ENCODE measurements at regions not wholly inside any gene's neighbourhood (a gene's known extent, or its start where the extent isn't known, plus 50 kb on each side); places are given as distances from the start of the nearest gene placed in this dataset.
"Not testable (repeated sequence)": the region's sequence is repeated elsewhere in the genome, so short reads cannot be mapped to it uniquely, and the experiment has no call there.

DNA sequence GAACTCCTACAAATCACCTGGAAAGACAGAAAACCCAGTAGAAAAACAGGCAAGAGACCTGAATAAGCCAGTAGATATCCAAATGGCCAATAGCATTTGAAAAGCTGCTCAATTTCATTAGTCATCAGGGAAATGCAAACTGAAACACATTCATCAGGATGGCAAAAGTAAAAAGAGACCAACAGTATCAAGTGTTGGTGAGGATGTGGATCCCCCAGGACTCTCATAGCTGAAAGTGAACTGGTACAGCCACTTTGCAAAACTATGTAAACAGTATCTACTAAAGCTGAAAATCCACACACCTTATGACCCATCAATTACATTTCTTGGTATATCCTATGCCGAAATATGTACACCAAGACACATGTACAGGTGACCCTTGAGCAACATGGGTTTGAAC lies 180.4 kb upstream of the IRF2BP2 start:
- intact Hi-C loops (cut with micrococcal nuclease); H3K4me3 Mint-ChIP-seq; CTCF ChIA-PET; H3K36me3 Mint-ChIP-seq (ENCODE audit: low read depth); ATAC-seq; H3K4me1 Mint-ChIP-seq (ENCODE audit: low read depth); H3K27me3 Mint-ChIP-seq; POLR2A ChIA-PET; H3K27ac Mint-ChIP-seq; DNase-seq; H3K9me3 Mint-ChIP-seq: not testable (repeated sequence)

DNA sequence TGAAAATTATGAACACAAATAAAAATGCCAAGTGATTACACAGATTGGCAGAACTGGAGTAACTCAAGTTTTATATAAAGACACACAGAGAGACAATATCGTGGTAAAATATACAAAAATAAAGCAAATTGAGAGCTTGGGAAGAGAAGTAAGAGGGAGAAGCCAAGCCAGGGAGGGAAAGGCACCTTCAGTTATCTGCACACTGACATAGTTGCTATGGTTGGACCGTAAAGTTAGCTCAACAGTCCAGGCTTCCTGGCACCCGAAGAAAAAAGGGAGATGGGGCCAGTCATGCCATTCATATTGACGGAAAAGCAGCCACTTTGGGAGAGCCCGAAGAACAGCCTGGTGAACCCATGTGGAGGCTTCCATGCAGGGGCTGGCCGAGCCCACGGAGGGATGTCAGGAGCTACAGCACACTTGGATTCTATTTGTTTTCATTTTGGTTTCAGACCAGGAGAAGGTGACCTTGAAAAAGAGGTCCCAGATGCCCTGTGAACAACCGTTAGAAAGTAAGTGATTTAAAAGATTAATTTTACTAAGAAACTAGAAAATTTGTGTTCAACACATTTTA lies 177.1 kb upstream of the IRF2BP2 start:
- H3K9me3 Mint-ChIP-seq; H3K4me3 Mint-ChIP-seq; CTCF ChIA-PET; DNase-seq; H3K27ac Mint-ChIP-seq; intact Hi-C loops (cut with micrococcal nuclease); ATAC-seq; POLR2A ChIA-PET; H3K36me3 Mint-ChIP-seq (ENCODE audit: low read depth); H3K4me1 Mint-ChIP-seq (ENCODE audit: low read depth); H3K27me3 Mint-ChIP-seq: not testable (repeated sequence)

DNA sequence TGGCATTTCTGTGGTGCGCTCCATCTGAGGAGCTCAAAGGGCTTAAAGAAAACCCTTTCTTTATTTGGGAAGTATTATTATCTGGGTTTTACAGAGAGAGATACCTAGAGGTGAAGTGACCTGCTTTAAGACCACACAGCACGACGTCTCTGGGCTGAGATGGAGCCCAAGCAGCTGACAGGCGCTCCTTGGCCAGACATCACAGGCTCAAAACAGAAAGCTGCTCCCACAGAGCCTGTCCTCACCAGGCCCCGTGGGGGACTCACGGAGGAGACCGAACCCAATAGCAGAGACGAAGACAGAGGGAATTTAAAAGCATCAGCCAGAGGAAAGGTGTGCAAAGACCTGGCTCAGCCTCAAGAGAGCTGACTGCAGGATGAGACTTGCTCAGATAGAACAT lies 175.9 kb upstream of the IRF2BP2 start:
- DNase-seq; H3K9me3 Mint-ChIP-seq; H3K4me1 Mint-ChIP-seq (ENCODE audit: low read depth); H3K4me3 Mint-ChIP-seq; CTCF ChIA-PET; intact Hi-C loops (cut with micrococcal nuclease); POLR2A ChIA-PET; H3K27ac Mint-ChIP-seq; H3K27me3 Mint-ChIP-seq; H3K36me3 Mint-ChIP-seq (ENCODE audit: low read depth); ATAC-seq: not testable (repeated sequence)

DNA sequence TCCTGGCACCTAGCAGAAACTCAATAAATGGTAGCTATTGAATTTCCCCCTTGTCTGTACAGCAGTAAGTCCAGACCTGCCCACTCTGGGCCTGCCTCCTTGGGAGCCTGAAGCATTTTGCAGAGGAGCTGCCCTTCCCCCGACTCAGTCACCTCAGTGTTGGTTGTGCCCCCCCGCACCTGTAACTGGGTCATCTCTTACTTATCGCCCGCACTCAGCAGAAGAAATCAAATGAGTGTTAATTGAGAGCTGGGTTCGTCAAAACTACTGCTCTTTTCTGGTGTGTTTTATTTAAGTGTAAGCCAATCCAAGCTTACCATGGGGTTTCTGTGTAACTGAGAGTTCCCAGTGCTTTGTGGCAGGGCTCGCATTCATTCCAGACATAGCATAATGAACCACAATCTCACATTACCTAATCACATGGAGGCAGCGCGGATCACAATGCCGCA lies 175.5 kb upstream of the IRF2BP2 start:
- DNase-seq, POLR2A ChIA-PET, H3K9me3 Mint-ChIP-seq: not testable (repeated sequence)

DNA sequence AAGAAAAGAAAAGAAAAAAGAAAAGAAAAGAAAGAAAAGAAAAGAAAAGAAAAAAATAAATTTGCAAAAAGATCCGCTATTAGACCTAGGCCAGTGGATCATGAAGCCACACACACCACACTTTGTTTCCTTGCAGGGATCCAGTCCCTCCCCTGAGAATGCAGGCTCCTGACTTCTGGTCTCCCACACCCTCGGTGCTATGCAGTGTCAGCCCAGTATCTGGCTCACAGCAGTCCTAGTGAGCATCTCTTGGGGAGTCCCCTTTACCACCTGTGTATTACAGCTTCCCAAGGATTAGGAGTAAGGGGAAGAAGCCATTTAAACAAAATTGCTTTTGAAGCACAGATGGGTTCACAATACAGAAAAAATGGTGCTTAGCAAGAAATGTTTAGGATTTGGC lies 174.1 kb upstream of the IRF2BP2 start:
- H3K4me3 Mint-ChIP-seq, ATAC-seq: not testable (repeated sequence)

More for the DNA sequence above, 175.5 kb upstream of the IRF2BP2 start:
- intact Hi-C loops (cut with micrococcal nuclease); H3K4me3 Mint-ChIP-seq; ATAC-seq; H3K4me1 Mint-ChIP-seq (ENCODE audit: low read depth); H3K36me3 Mint-ChIP-seq (ENCODE audit: low read depth); CTCF ChIA-PET; H3K27ac Mint-ChIP-seq; H3K27me3 Mint-ChIP-seq: not testable (repeated sequence)

DNA sequence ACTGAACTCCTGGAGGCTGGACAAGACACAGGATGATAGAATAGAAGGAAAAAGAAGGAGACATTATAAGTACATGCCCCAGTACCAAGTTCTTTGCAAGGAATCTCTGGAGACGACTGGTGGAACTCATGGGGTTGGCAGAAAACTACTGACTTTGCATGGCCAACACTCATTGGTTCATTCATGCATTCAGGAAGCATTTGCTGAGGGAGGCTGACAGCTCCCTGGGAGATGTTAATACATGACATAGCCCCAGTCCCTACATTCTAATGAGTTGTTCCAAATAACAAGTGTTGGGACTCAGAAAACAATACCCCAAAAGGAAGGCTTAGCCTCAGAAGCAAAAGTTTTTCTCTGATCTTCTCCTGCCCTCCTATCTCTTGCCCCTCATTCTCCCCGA lies 172.8 kb upstream of the IRF2BP2 start:
- H3K36me3 Mint-ChIP-seq (ENCODE audit: low read depth) = no peaks in the 10 kb centered on the region
- ATAC-seq = no peak
- no peak overlapping the region for H3K4me3 Mint-ChIP-seq
- H3K27me3 Mint-ChIP-seq = no peaks in the 10 kb centered on the region
- intact Hi-C loops (cut with micrococcal nuclease) = no loop called here
- ChIA-PET POLR2A (no interaction called here), CTCF (no interaction called here)
- no peaks in the 10 kb centered on the region for H3K9me3 Mint-ChIP-seq
- H3K27ac Mint-ChIP-seq = no peak overlapping the region
- TF ChIP-seq, protein P1, sequence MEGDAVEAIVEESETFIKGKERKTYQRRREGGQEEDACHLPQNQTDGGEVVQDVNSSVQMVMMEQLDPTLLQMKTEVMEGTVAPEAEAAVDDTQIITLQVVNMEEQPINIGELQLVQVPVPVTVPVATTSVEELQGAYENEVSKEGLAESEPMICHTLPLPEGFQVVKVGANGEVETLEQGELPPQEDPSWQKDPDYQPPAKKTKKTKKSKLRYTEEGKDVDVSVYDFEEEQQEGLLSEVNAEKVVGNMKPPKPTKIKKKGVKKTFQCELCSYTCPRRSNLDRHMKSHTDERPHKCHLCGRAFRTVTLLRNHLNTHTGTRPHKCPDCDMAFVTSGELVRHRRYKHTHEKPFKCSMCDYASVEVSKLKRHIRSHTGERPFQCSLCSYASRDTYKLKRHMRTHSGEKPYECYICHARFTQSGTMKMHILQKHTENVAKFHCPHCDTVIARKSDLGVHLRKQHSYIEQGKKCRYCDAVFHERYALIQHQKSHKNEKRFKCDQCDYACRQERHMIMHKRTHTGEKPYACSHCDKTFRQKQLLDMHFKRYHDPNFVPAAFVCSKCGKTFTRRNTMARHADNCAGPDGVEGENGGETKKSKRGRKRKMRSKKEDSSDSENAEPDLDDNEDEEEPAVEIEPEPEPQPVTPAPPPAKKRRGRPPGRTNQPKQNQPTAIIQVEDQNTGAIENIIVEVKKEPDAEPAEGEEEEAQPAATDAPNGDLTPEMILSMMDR (IDR thresholded peaks at IDR 0.05) = no peak
- DNase-seq = no peak
- H3K4me1 Mint-ChIP-seq (ENCODE audit: low read depth) = no peaks in the 10 kb centered on the region

More for the DNA sequence above, 174.1 kb upstream of the IRF2BP2 start:
- H3K36me3 Mint-ChIP-seq (ENCODE audit: low read depth); DNase-seq; H3K27me3 Mint-ChIP-seq; H3K9me3 Mint-ChIP-seq; POLR2A ChIA-PET; H3K27ac Mint-ChIP-seq; CTCF ChIA-PET; intact Hi-C loops (cut with micrococcal nuclease); H3K4me1 Mint-ChIP-seq (ENCODE audit: low read depth): not testable (repeated sequence)

DNA sequence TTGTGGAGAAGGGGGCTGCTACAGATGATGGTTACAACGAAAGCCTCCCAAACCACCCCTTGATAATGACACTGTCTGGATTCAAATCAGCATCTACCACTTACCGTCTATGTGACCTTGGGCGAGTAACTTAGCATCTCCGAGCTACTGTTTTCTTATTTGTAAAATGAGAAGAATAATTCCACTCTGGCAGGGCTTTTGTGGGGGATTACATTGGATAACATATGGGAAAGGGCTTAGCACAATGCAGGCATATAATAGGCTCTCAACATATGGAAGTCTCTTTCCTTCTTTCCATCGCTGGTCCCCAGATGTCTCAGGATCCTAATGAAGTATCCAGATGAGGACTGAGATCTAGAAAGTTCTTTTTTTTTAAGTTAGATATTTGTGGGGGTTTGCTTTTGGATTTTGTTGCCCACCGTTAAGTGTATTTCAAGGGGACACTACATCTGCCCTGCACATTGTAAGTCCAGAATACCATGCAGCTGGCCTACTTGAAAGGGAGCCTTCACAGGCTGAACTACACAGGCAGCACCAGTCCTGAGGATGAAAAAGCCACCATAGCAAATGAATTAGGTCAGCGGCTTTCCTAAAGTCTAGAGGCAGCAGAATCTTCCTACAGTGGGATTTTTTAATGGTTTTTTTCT lies 172.2 kb upstream of the IRF2BP2 start:
- H3K4me3 Mint-ChIP-seq = no peak overlapping the region
- DNase-seq (no peak), ATAC-seq (no peak)
- ChIA-PET CTCF (no interaction called here), POLR2A (interaction anchor here (0.7 to 1.0 kb wide), 3 partner anchors 10 to 171 kb away, joined by 3 to 6 read pairs (median 3); no protein-coding TSS in a partner anchor)
- H3K27ac Mint-ChIP-seq = no peak overlapping the region
- H3K4me1 Mint-ChIP-seq (ENCODE audit: low read depth) = no peaks in the 10 kb centered on the region
- TF ChIP-seq, protein P1 (IDR thresholded peaks at IDR 0.05) = no peak
- H3K9me3 Mint-ChIP-seq = no peaks in the 10 kb centered on the region
- no peaks in the 10 kb centered on the region for H3K36me3 Mint-ChIP-seq (ENCODE audit: low read depth)
- intact Hi-C loops (cut with micrococcal nuclease) = no loop called here
- no peaks in the 10 kb centered on the region for H3K27me3 Mint-ChIP-seq

All from activated CD8-positive, alpha-beta T cell treated with anti-CD3 and anti-CD28 coated beads for 36 hours (primary cell).